GM18507 (cell line): ENCODE measurements at regions not wholly inside any gene's neighbourhood (a gene's known extent, or its start where the extent isn't known, plus 50 kb on each side); places are given as distances from the start of the nearest gene placed in this dataset.

Experiments used
- DNase-seq: peaks from one replicate; pipeline ENCODE4 v3.0.0; 2011; ENCODE audit warnings: low read depth; ENCODE audit not compliant: insufficient read length; ENCODE audit errors: extremely low spot score
- FAIRE-seq: peaks from 2 replicates; lab custom pipeline; 2011; peaks lifted over from hg19 to GRCh38; lab: Jason Lieb, UNC

GRCh38 chr12:127632461-127632860 is 634.5 kb upstream of the TMEM132C start:
- FAIRE-seq (no peak), DNase-seq (no peak)

DNA sequence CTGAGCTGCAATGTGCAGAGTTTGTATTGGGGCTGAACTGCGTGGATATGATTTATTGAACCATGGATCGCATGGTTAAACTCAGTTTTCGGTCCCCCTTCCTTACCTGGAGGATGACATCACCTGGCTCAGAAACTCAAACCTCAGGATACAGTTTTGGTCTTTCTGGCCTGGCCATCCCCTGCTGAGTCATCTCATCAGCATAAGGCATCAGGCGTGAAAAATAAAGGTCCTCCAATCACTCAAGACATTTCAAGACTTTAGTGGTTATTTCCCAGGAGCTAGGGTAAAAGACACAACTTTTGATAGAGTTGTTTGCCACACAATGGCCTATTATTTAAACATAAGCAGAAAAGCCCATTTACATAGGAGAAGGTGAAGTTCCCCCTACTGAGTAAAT is 631.1 kb upstream of the TMEM132C start:
- FAIRE-seq (no peak), DNase-seq (no peak)

- FAIRE-seq = no peak
Observed at GRCh38 chr12:127636882-127637281, 630.1 kb upstream of the TMEM132C start.

GRCh38 chr12:127640181-127640886 is 626.6 kb upstream of the TMEM132C start:
- FAIRE-seq = no peak
- no peak for DNase-seq

More at GRCh38 chr12:127636882-127637281, 630.1 kb upstream of the TMEM132C start:
- no peak for DNase-seq

- DNase-seq = no peak
- no peak for FAIRE-seq
Observed at GRCh38 chr12:127642208-127642607, 624.8 kb upstream of the TMEM132C start.

DNA sequence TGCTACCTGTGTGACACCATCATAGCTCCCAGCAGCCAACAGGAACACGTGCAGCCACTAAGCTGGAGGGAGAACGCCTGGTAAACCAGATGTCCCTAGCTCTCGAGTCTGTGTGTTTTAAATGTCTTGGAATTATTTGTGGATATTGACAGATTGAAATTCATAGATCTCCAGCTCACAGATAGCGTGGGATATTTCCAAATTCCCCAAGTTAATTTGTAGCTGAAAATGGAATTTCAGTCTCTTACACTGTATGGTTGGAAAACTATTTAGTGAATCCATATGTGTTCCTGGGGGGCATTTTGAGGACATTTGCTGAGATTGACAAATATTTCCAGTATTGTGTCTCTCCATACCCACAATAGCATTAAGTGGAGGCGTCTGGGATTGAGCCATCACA is 618.6 kb upstream of the TMEM132C start:
- FAIRE-seq = no peak

DNA sequence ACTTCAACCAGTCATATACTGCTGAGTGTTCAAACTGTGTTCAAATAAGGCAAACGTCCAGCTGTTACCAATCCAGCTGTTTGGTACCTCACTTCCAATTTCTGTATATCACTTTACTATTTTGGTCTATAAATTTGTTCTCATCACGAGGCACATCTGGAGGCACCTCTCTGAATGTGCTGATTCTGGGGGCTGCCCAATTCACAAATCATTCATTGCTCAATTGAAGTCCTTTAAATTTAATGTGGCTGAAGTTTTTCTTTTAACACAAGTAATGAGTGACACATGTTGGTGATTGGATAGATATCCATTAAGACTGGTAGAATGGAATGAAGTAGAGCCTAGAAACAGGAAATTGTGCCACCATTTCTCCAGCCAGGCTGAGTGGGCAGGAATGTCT is 617.0 kb upstream of the TMEM132C start:
- FAIRE-seq (no peak), DNase-seq (no peak)

More for the DNA sequence above, 618.6 kb upstream of the TMEM132C start:
- DNase-seq = no peak

GRCh38 chr12:127650626-127651025 is 616.3 kb upstream of the TMEM132C start:
- DNase-seq = no peak
- FAIRE-seq = no peak

DNA sequence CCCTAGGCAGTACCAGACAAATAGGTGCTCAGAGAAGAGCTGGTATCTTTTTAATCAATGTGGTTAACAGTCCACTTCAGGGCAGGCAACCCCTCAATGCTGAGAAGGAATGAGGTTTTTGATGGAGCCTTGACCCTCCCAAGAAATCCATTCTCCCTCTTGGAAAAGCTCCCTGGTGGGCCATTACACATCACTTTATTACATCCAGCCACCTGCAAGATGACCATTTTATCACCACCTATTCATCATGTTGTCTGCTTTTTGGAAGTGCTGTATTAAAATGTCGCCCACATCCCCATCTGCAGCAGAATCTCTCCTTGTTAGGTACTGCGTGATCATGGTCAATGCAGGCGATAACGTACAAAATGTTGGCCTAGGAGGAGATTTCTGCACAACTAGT is 614.7 kb upstream of the TMEM132C start:
- DNase-seq (no peak), FAIRE-seq (no peak)

GRCh38 chr12:127654383-127654985 is 612.5 kb upstream of the TMEM132C start:
- DNase-seq (no peak), FAIRE-seq (no peak)

- FAIRE-seq (no peak), DNase-seq (no peak)
Observed at GRCh38 chr12:127655691-127656090, 611.3 kb upstream of the TMEM132C start.

DNA sequence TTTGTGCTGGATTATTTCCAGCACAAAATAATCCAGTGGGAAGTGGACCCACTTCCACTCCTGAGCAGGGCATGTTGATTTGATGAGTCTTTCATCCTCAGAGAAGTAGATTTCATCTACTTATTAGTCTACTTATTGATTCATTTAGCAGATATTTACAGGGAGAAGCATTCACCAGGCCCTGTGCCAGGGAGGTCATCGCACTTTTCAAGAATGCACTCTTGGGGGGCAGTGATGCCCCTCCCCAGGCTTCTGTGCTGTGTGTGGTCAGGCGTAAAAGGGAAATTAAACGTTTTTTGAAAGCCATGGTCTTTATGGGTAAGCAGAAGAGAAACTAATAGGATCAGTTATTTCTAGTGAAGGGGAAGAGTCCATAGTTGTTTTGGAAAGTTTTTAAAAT is 610.7 kb upstream of the TMEM132C start:
- no peak for FAIRE-seq
- DNase-seq = no peak

GRCh38 chr12:127657036-127657435 is 609.9 kb upstream of the TMEM132C start:
- FAIRE-seq (no peak), DNase-seq (no peak)

DNA sequence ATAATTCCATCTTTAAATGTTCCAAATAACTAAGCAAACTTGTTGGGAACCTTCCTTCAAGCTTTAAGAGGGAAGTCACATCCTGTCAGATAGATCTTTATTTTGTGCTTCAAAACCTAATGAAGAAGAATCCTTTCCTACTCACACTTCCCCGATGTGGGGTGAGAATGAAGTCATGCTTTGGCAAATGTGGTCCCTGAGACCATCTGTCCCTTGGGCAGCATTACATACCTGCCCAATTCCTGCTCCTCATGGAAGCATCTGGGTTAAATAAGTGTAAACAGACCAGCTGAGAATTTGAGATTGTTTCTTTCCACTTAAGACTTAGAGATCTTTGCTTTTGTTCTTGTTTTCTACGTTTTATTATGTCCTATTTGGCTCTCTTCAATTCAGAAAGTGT is 606.0 kb upstream of the TMEM132C start:
- DNase-seq = no peak
- no peak for FAIRE-seq

- no peak for DNase-seq
- FAIRE-seq = no peak
Observed at GRCh38 chr12:127663716-127664115, 603.3 kb upstream of the TMEM132C start.

DNA sequence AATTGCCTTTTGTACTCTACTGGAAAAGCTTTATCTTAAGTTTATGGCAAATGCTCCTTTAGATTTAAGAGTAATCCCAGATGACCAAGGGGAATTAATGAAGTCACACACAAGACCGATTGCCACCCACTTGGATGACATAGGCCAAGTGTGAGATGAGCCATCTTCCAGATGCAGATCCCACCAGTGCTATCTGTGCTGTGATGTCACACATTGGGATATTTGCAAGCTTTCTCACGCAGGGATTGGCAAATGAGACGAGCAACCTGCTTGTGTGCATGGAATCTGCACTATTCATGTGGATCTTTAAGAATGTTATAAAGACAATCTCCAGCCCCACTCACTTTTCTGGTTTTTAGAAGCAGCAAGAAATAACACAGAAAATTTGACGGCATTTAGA is 602.1 kb upstream of the TMEM132C start:
- no peak for DNase-seq
- no peak for FAIRE-seq

- FAIRE-seq = no peak
- DNase-seq = no peak
Observed at GRCh38 chr12:127667131-127667685, 599.8 kb upstream of the TMEM132C start.

DNA sequence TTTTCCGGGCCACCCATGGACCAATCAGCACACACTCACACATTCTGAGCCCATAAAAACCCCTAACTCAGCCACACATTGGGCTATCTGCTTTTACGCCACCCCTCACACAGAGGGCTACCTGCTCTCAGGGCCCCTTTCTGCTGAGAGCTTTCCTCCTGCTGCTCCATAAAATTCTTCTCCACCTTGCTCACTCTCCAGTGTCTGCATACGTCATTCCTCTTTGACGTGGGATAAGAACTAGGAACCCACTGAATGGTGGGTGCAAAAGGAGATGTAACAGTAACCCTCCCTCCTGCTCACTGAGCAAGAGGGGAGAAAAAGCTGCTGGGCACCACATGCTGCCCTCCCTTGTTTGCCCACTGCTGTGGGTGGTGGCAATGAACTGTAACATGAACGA is 596.7 kb upstream of the TMEM132C start:
- FAIRE-seq (no peak), DNase-seq (no peak)

DNA sequence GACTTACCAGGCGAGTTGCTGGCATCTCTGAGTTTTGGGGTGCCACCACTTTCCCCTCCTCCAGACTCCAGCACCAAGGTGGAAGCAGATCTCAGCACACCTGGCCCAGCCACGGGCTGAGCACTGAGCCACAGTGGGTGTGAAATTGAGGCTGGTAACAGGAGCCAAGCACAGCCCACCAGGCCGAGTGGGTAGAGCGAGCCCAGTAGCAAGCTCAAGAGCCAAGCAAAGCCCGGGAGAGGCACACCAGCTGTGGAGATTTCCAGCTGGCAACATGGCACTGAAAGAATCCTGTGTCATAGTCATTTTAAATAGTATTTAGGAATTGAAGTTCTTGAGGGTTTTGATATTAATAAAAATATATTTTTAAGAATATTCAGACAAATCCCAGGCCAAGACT is 596.2 kb upstream of the TMEM132C start:
- no peak for DNase-seq

GRCh38 chr12:127675936-127676335 is 591.0 kb upstream of the TMEM132C start:
- FAIRE-seq (no peak), DNase-seq (no peak)

More for the DNA sequence above, 596.2 kb upstream of the TMEM132C start:
- no peak for FAIRE-seq

GRCh38 chr12:127677537-127678131 is 589.3 kb upstream of the TMEM132C start:
- FAIRE-seq = no peak
- no peak for DNase-seq
